ENCODE measurements at regions not wholly inside any gene's neighbourhood (a gene's known extent, or its start where the extent isn't known, plus 50 kb on each side); places are given as distances from the start of the nearest gene placed in this dataset.

- H3K27me3 Mint-ChIP-seq (ENCODE audit: low read depth in 2 of 2): no peaks in the 10 kb centered on the region
- peaks cover 10 to 17% of the 10 kb centered on the region in 2 donors for H3K4me1 Mint-ChIP-seq
- H3K36me3 Mint-ChIP-seq: no peaks in the 10 kb centered on the region
- no peak overlapping the region for H3K4me3 ChIP-seq (ENCODE audit: low read length)
- WGBS (ENCODE audit: insufficient coverage): 3% methylated on average over 7 of the region's 8 CpGs
- peak in 1 of 3 donors; percentile 25 for ATAC-seq
- H3K27ac Mint-ChIP-seq: no peak overlapping the region
- H3K36me3 ChIP-seq (ENCODE audit: control insufficient read depth, insufficient read depth, low read length): no peaks in the 10 kb centered on the region
- H3K4me3 Mint-ChIP-seq: no peak overlapping the region
- no peaks in the 10 kb centered on the region for H3K9me3 ChIP-seq (ENCODE audit: control insufficient read depth, insufficient read depth, low read length)
- TF ChIP-seq, protein P1, sequence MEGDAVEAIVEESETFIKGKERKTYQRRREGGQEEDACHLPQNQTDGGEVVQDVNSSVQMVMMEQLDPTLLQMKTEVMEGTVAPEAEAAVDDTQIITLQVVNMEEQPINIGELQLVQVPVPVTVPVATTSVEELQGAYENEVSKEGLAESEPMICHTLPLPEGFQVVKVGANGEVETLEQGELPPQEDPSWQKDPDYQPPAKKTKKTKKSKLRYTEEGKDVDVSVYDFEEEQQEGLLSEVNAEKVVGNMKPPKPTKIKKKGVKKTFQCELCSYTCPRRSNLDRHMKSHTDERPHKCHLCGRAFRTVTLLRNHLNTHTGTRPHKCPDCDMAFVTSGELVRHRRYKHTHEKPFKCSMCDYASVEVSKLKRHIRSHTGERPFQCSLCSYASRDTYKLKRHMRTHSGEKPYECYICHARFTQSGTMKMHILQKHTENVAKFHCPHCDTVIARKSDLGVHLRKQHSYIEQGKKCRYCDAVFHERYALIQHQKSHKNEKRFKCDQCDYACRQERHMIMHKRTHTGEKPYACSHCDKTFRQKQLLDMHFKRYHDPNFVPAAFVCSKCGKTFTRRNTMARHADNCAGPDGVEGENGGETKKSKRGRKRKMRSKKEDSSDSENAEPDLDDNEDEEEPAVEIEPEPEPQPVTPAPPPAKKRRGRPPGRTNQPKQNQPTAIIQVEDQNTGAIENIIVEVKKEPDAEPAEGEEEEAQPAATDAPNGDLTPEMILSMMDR (IDR thresholded peaks at IDR 0.05): no peak
- H3K27ac ChIP-seq (ENCODE audit: low read length): no peak overlapping the region
- no peaks in the 10 kb centered on the region for H3K27me3 ChIP-seq (ENCODE audit: control insufficient read depth, insufficient read depth, low read length)
- DNase-seq: peak in 1 of 2 donors; percentile 1
- peaks cover 11 to 12% of the 10 kb centered on the region in 2 donors for H3K9me3 Mint-ChIP-seq
- peaks cover 12% of the 10 kb centered on the region for H3K4me1 ChIP-seq (ENCODE audit: control insufficient read depth, insufficient read depth, low read length)
- intact Hi-C loops (cut with micrococcal nuclease): no loop called here
Measured at GRCh38 chr18:73766910-73767515, 380.6 kb downstream of the FBXO15 start.

DNA sequence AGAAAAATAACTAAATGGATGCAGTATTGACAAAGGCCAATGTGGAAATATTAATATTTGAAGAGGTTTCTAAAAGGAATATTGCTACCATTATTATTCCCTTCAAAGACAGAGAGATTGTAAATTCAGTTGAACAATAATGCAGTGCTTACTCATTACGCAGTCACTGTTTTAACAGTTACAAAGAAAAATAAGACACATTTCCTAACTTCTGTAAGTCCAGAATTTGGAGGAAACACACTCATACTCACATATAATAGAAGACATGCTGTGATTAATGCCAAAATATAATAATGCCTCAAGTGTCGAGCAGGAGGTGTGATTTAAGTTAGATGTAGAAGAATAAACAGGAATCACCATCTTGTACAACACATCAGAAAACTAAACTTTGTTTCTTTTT is 389.2 kb downstream of the FBXO15 start:
- H3K27me3 ChIP-seq (ENCODE audit: control insufficient read depth, insufficient read depth, low read length): no peaks in the 10 kb centered on the region
- no peaks in the 10 kb centered on the region for H3K9me3 ChIP-seq (ENCODE audit: control insufficient read depth, insufficient read depth, low read length)
- H3K4me3 ChIP-seq (ENCODE audit: low read length): no peak overlapping the region
- ATAC-seq: no peak
- no peaks in the 10 kb centered on the region for H3K36me3 ChIP-seq (ENCODE audit: control insufficient read depth, insufficient read depth, low read length)
- H3K27ac ChIP-seq (ENCODE audit: low read length): no peak overlapping the region
- no peak overlapping the region for H3K27ac Mint-ChIP-seq
- WGBS (ENCODE audit: insufficient coverage): 100% methylated on average over 1 of the region's 2 CpGs
- H3K4me1 Mint-ChIP-seq: no peaks in the 10 kb centered on the region
- TF ChIP-seq, protein P1 (IDR thresholded peaks at IDR 0.05): no peak
- no peak overlapping the region for H3K4me3 Mint-ChIP-seq
- H3K9me3 Mint-ChIP-seq: peaks cover 3 to 5% of the 10 kb centered on the region in 2 donors
- intact Hi-C loops (cut with micrococcal nuclease): no loop called here
- H3K4me1 ChIP-seq (ENCODE audit: control insufficient read depth, insufficient read depth, low read length): no peaks in the 10 kb centered on the region
- H3K36me3 Mint-ChIP-seq: no peaks in the 10 kb centered on the region
- no peak for DNase-seq
- no peaks in the 10 kb centered on the region for H3K27me3 Mint-ChIP-seq (ENCODE audit: low read depth in 2 of 2)

DNA sequence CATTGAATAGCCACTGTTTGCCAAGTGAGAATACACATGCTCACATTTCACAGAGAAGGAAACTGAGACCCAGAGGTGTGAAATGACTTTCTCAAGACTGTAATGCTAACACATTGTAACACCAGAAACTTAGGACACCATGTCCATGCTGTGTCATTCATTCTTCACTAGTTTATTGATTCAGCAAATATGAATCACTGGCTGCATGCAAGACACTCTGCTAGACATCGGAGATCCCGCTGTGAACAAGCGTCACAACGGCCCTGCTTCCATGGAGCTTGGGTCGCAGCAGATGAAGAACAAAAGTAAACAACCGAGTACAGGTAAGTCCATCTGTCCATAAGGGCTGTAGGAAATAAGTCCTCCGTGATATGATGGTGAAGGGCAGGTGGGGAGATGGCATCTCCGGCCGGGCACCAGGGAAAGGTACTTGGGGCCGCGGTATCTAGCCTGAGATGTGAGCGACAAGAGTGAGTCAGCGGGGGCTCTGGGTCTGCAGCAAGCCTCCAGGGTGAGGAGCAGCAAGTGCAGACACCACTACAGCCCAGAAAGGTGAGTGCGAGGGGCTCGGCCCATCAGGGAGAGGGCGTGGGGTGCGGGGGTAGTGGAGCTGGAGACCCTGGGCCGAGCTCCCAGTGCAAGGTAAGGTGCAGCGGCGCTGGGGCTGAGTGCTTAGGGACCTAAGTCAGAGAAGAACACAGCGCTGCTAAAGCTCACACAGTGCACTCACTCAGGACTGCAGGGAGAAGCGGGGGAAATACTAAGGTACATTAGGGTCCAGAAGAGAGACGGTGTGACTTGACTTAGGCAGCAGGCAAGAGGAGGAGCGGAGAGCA is 391.2 kb downstream of the FBXO15 start:
- H3K4me3 ChIP-seq (ENCODE audit: low read length): no peak overlapping the region
- intact Hi-C loops (cut with micrococcal nuclease): no loop called here
- WGBS (ENCODE audit: insufficient coverage): 93% methylated on average over 24 of the region's 24 CpGs
- ATAC-seq: no peak
- H3K4me1 Mint-ChIP-seq: no peaks in the 10 kb centered on the region
- H3K27me3 Mint-ChIP-seq (ENCODE audit: low read depth in 2 of 2): no peaks in the 10 kb centered on the region
- H3K36me3 ChIP-seq (ENCODE audit: control insufficient read depth, insufficient read depth, low read length): no peaks in the 10 kb centered on the region
- H3K27me3 ChIP-seq (ENCODE audit: control insufficient read depth, insufficient read depth, low read length): no peaks in the 10 kb centered on the region
- no peak for DNase-seq
- no peak overlapping the region for H3K27ac Mint-ChIP-seq
- H3K9me3 Mint-ChIP-seq: peaks cover 0 to 2% of the 10 kb centered on the region in 2 donors
- TF ChIP-seq, protein P1 (IDR thresholded peaks at IDR 0.05): no peak
- H3K4me1 ChIP-seq (ENCODE audit: control insufficient read depth, insufficient read depth, low read length): no peaks in the 10 kb centered on the region
- H3K27ac ChIP-seq (ENCODE audit: low read length): no peak overlapping the region
- H3K9me3 ChIP-seq (ENCODE audit: control insufficient read depth, insufficient read depth, low read length): no peaks in the 10 kb centered on the region
- H3K36me3 Mint-ChIP-seq: no peaks in the 10 kb centered on the region
- H3K4me3 Mint-ChIP-seq: no peak overlapping the region
